Transverse colon (tissue), 4 donors: ENCODE measurements at regions not wholly inside any gene's neighbourhood (a gene's known extent, or its start where the extent isn't known, plus 50 kb on each side); places are given as distances from the start of the nearest gene placed in this dataset.

Experiments
- CTCF ChIP-seq, 5 experiments: fragments of 200-600 bp in 3 of 5; fragments of 450-650 bp in 2 of 5; sonication (generic) in 3 of 5; IDR thresholded peaks; 1 replicate in 2 of 5; 2 replicates in 3 of 5; pipeline ENCODE4 v1.5.1; 2016 to 2017; ENCODE audit warnings: antibody characterized with exemption in 5 of 5, inconsistent platforms in 3 of 5, mild to moderate bottlenecking in 2 of 5, moderate library complexity in 1 of 5
- EP300 ChIP-seq: sonication (generic); formaldehyde crosslinking; IDR thresholded peaks from one replicate; pipeline ENCODE4 v1.6.1; 2017; ENCODE audit warnings: antibody characterized with exemption, low read depth
- POLR2A ChIP-seq: fragments of 450-650 bp; IDR thresholded peaks from one replicate; pipeline ENCODE4 v1.6.1; 2016; ENCODE audit warnings: antibody characterized with exemption, mild to moderate bottlenecking, moderate library complexity
- POLR2AphosphoS5 ChIP-seq, 3 donors: sonication (generic); formaldehyde crosslinking; IDR thresholded peaks; one replicate each; pipeline ENCODE4 v1.6.1; 2016; ENCODE audit warnings: antibody characterized with exemption in 3 of 3

GRCh38 chr19:28581468-28581770 is 631.5 kb downstream of the UQCRFS1 start:
- TF ChIP-seq CTCF (IDR thresholded peaks at IDR 0.05), result no peak
- TF ChIP-seq POLR2AphosphoS5 (IDR thresholded peaks at IDR 0.05), result no peak
- no peak for TF ChIP-seq POLR2A
- TF ChIP-seq EP300, result no peak
